GM19372 (cell line): ENCODE measurements at regions not wholly inside any gene's neighbourhood (a gene's known extent, or its start where the extent isn't known, plus 50 kb on each side); places are given as distances from the start of the nearest gene placed in this dataset.

Experiments
- ATAC-seq: cut with Tn5 transposase; IDR thresholded peaks from one replicate; pipeline ENCODE4 v1.9.1; 2021; ENCODE audit warnings: mild to moderate bottlenecking, low read depth, moderate library complexity; ENCODE audit not compliant: unreplicated experiment

DNA sequence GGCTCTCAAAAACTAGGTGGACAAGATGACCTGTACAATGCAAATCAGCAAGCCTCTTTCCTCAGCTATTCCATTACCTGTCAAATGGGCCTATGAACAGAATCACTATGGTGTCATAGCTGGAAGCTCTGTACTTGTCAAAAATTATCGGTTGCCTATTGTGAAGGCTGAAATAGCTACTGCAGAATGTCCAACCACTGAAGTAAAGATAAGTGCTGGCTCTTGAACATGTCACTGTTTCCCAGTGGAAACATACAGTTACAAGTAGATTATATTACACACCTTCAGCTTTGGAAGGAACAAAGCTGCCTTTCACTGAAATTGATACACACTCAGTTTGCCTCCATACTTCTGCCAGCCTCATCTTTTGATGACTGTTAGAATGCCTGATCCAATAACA, 55.5 kb upstream of the PCDH9 start:
- no peak for ATAC-seq

DNA sequence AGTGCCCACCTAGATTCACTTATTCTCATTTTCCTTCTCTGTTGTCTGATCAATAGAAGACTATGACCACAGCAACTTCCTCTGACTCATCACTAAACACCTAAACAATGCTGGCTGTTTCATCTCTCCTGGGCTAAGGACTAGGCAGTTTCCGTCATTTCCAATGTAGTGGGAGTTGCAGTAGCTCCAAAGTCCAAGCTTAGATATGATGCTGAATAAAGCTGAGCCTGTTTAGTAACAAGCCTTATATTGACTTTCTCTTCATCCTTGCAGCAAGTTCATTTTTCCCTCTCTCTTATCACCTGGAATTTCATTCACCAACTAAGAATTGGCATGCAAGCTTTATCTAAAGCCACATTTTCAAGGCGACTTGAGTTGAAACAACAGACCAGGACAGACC, 53.5 kb upstream of the PCDH9 start:
- ATAC-seq: no peak

DNA sequence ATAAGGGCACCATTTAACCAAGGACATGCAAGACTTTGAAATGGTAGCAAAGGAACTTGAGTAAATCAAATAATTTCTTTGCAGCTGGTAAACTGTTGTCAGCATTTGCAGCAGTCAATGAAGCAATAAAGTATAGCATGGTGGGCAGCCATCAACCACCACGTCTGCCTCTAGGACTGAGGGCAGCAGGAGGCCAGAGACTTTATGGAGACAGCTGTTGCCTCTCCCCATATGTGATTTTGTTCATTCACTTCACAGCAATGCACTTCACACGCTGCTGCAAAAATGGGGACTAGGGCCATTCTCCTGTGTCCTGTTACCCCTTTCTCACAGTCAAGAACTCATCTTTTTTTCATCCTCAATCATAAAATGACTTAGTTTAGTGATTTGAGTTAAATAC, 51.3 kb upstream of the PCDH9 start:
- no peak for ATAC-seq
